ENCODE measurements at regions not wholly inside any gene's neighbourhood (a gene's known extent, or its start where the extent isn't known, plus 50 kb on each side); places are given as distances from the start of the nearest gene placed in this dataset.

DNA sequence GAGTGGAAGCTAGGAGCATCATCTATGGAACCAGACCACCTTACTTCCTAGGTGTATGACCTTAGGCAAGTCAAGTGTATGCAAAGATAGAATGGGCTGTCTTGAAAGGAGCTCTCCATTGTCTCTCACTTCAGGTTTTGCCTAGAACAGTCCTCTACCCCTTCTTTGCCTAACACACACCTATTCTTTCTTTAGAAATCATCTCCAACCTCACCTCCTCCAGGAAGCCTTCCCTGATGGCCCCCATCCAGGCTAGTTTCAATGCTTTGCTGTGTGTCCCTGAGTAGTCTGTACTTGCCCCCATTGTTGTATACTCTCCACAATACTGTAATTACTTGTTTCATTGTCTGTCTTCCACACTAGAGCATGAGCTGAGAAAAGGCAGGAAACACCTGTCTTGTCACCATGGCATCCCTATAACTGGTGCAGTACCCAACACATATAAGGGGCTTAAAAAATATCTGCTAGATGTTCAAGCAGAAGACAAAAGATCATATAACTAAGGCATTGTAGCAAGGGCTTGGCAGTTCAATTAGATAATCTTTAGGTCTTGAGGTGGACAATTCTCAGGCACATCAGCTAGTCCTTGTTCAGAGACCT lies 83.0 kb downstream of the RRAGC start:
- Mint-ChIP-seq H3K36me3 (no peaks in the 10 kb centered on the region), H3K27me3 (ENCODE audit: low read depth) (peaks cover 7% of the 10 kb centered on the region; the same call in 1 of the 2 replicates)
- CTCF ChIA-PET, result no interaction called here

DNA sequence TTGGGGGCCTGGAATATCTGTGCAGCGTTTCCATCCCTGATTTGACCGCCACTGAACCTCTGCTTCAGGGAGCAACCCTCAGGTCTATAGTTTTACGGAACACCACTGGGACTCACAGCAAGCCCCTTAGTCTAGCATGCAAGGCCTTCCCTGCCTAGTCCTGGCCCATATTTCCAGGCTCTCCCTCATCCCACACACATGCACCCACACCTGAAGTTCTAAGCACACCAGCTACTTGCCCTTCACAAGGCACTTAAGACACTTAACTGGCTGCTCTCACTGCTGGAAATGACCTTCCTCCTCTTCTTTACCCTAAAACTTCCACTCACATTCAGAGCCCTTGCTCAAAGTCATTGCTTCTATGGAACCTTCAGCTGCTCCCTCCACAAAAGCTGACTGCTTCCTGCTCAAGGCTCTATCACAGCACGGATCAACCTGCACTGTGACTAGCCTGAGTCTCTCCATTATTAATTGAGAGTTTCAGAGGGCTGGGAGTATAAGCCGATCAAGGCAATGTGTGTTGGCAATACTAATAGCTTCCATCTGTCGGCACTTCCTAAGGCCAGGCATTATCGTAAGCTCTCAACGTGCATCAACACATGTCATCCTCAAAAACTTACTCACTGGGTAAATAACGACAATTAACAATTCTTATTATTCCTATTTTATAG lies 84.3 kb downstream of the RRAGC start:
- Mint-ChIP-seq H3K27me3 (ENCODE audit: low read depth) (peaks cover 5% of the 10 kb centered on the region; the same call in 1 of the 2 replicates), H3K36me3 (no peaks in the 10 kb centered on the region)

More for the DNA sequence above, 83.0 kb downstream of the RRAGC start:
- TF ChIP-seq, protein P1, sequence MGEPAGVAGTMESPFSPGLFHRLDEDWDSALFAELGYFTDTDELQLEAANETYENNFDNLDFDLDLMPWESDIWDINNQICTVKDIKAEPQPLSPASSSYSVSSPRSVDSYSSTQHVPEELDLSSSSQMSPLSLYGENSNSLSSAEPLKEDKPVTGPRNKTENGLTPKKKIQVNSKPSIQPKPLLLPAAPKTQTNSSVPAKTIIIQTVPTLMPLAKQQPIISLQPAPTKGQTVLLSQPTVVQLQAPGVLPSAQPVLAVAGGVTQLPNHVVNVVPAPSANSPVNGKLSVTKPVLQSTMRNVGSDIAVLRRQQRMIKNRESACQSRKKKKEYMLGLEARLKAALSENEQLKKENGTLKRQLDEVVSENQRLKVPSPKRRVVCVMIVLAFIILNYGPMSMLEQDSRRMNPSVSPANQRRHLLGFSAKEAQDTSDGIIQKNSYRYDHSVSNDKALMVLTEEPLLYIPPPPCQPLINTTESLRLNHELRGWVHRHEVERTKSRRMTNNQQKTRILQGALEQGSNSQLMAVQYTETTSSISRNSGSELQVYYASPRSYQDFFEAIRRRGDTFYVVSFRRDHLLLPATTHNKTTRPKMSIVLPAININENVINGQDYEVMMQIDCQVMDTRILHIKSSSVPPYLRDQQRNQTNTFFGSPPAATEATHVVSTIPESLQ (CRISPR knock-in tag; IDR thresholded peaks at IDR 0.05), result no peak
- TF ChIP-seq HMGA2 (CRISPR knock-in tag; IDR thresholded peaks at IDR 0.05), result no peak
- Mint-ChIP-seq H3K9me3 (no peaks in the 10 kb centered on the region), H3K27ac (no peak overlapping the region), H3K4me1 (peaks cover 21% of the 10 kb centered on the region), H3K4me3 (no peak overlapping the region)
- POLR2A ChIA-PET, result no interaction called here
- ATAC-seq, result no peak
- no peak for DNase-seq (ENCODE audit: low spot score)

DNA sequence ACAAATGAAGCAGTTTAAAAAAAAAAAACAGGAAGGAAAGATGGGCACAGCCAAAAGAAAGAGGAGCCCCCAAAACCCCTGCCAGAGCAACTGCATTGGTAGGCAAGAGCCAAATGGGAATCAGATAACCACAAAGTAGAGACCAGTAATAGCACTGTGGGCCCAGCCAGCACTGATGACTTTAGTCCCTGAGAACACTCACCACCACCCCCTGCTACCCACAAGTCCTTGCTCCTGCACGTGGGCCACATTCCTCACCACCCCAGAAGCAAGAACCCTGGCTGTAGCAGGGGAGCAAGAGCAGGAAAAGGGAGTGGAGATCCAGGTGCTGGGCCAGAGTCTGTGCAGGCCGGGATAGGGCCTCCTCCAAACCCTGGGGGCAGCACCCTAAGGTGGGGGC lies 86.1 kb downstream of the RRAGC start:
- CTCF ChIA-PET, result no interaction called here
- Mint-ChIP-seq H3K27ac (no peak overlapping the region), H3K9me3 (no peaks in the 10 kb centered on the region)

More for the DNA sequence above, 84.3 kb downstream of the RRAGC start:
- Mint-ChIP-seq H3K4me3 (no peak overlapping the region), H3K27ac (no peak overlapping the region), H3K9me3 (no peaks in the 10 kb centered on the region), H3K4me1 (peaks cover 17% of the 10 kb centered on the region)
- ChIA-PET CTCF (interaction anchor here (0.9 kb wide), 1 partner anchor 44 kb away, joined by 4 read pairs; no protein-coding TSS in a partner anchor), POLR2A (no interaction called here)
- TF ChIP-seq ZNF396 (CRISPR knock-in tag; IDR thresholded peaks at IDR 0.05; ENCODE audit: borderline replicate concordance) (no peak), ZNF121 (CRISPR knock-in tag; IDR thresholded peaks at IDR 0.05) (no peak), ZNF232 (CRISPR knock-in tag; IDR thresholded peaks at IDR 0.05) (no peak), ZNF317 (CRISPR knock-in tag; IDR thresholded peaks at IDR 0.05; ENCODE audit: borderline replicate concordance, low read depth) (no peak), ZBTB21 (CRISPR knock-in tag; IDR thresholded peaks at IDR 0.05; ENCODE audit: borderline replicate concordance) (no peak), MXD4 (CRISPR knock-in tag; IDR thresholded peaks at IDR 0.05; ENCODE audit: borderline replicate concordance) (no peak), TEAD4 (CRISPR knock-in tag; IDR thresholded peaks at IDR 0.05) (no peak), TEAD1 (CRISPR knock-in tag; IDR thresholded peaks at IDR 0.05) (no peak)
- TF ChIP-seq, protein P2, sequence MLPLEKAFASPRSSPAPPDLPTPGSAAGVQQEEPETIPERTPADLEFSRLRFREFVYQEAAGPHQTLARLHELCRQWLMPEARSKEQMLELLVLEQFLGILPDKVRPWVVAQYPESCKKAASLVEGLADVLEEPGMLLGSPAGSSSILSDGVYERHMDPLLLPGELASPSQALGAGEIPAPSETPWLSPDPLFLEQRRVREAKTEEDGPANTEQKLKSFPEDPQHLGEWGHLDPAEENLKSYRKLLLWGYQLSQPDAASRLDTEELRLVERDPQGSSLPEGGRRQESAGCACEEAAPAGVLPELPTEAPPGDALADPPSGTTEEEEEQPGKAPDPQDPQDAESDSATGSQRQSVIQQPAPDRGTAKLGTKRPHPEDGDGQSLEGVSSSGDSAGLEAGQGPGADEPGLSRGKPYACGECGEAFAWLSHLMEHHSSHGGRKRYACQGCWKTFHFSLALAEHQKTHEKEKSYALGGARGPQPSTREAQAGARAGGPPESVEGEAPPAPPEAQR (CRISPR knock-in tag; IDR thresholded peaks at IDR 0.05), result no peak
- TF ChIP-seq, protein P3, sequence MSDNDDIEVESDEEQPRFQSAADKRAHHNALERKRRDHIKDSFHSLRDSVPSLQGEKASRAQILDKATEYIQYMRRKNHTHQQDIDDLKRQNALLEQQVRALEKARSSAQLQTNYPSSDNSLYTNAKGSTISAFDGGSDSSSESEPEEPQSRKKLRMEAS (CRISPR knock-in tag; IDR thresholded peaks at IDR 0.05), result no peak
- TF ChIP-seq, protein P4, sequence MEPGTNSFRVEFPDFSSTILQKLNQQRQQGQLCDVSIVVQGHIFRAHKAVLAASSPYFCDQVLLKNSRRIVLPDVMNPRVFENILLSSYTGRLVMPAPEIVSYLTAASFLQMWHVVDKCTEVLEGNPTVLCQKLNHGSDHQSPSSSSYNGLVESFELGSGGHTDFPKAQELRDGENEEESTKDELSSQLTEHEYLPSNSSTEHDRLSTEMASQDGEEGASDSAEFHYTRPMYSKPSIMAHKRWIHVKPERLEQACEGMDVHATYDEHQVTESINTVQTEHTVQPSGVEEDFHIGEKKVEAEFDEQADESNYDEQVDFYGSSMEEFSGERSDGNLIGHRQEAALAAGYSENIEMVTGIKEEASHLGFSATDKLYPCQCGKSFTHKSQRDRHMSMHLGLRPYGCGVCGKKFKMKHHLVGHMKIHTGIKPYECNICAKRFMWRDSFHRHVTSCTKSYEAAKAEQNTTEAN (CRISPR knock-in tag; IDR thresholded peaks at IDR 0.05), result no peak
- ATAC-seq (no peak), DNase-seq (ENCODE audit: low spot score) (no peak)

More for the DNA sequence above, 86.1 kb downstream of the RRAGC start:
- H3K4me1 Mint-ChIP-seq, result peaks cover 12% of the 10 kb centered on the region
- H3K4me3 Mint-ChIP-seq, result no peak overlapping the region
- POLR2A ChIA-PET, result interaction anchor here (0.6 kb wide), 1 partner anchor 16 kb away, joined by 3 read pairs; no protein-coding TSS in a partner anchor
- H3K36me3 Mint-ChIP-seq, result no peaks in the 10 kb centered on the region
- H3K27me3 Mint-ChIP-seq (ENCODE audit: low read depth), result peaks cover 5% of the 10 kb centered on the region; the same call in 1 of the 2 replicates
- TF ChIP-seq ZNF396 (CRISPR knock-in tag; IDR thresholded peaks at IDR 0.05; ENCODE audit: borderline replicate concordance) (no peak), TP53 (CRISPR knock-in tag; IDR thresholded peaks at IDR 0.05) (no peak), ZNF423 (CRISPR knock-in tag; IDR thresholded peaks at IDR 0.05) (no peak), ELF4 (CRISPR knock-in tag; IDR thresholded peaks at IDR 0.05; ENCODE audit: low read depth) (no peak), GRHL2 (CRISPR knock-in tag; IDR thresholded peaks at IDR 0.05; ENCODE audit: insufficient replicate concordance, severe bottlenecking) (no peak), MYBL2 (CRISPR knock-in tag; IDR thresholded peaks at IDR 0.05) (no peak)
- TF ChIP-seq, protein P5, sequence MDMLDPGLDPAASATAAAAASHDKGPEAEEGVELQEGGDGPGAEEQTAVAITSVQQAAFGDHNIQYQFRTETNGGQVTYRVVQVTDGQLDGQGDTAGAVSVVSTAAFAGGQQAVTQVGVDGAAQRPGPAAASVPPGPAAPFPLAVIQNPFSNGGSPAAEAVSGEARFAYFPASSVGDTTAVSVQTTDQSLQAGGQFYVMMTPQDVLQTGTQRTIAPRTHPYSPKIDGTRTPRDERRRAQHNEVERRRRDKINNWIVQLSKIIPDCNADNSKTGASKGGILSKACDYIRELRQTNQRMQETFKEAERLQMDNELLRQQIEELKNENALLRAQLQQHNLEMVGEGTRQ (CRISPR knock-in tag; IDR thresholded peaks at IDR 0.05), result no peak
- TF ChIP-seq, protein P6, sequence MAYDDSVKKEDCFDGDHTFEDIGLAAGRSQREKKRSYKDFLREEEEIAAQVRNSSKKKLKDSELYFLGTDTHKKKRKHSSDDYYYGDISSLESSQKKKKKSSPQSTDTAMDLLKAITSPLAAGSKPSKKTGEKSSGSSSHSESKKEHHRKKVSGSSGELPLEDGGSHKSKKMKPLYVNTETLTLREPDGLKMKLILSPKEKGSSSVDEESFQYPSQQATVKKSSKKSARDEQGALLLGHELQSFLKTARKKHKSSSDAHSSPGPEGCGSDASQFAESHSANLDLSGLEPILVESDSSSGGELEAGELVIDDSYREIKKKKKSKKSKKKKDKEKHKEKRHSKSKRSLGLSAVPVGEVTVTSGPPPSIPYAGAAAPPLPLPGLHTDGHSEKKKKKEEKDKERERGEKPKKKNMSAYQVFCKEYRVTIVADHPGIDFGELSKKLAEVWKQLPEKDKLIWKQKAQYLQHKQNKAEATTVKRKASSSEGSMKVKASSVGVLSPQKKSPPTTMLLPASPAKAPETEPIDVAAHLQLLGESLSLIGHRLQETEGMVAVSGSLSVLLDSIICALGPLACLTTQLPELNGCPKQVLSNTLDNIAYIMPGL (CRISPR knock-in tag; IDR thresholded peaks at IDR 0.05), result no peak
- TF ChIP-seq, protein P7, sequence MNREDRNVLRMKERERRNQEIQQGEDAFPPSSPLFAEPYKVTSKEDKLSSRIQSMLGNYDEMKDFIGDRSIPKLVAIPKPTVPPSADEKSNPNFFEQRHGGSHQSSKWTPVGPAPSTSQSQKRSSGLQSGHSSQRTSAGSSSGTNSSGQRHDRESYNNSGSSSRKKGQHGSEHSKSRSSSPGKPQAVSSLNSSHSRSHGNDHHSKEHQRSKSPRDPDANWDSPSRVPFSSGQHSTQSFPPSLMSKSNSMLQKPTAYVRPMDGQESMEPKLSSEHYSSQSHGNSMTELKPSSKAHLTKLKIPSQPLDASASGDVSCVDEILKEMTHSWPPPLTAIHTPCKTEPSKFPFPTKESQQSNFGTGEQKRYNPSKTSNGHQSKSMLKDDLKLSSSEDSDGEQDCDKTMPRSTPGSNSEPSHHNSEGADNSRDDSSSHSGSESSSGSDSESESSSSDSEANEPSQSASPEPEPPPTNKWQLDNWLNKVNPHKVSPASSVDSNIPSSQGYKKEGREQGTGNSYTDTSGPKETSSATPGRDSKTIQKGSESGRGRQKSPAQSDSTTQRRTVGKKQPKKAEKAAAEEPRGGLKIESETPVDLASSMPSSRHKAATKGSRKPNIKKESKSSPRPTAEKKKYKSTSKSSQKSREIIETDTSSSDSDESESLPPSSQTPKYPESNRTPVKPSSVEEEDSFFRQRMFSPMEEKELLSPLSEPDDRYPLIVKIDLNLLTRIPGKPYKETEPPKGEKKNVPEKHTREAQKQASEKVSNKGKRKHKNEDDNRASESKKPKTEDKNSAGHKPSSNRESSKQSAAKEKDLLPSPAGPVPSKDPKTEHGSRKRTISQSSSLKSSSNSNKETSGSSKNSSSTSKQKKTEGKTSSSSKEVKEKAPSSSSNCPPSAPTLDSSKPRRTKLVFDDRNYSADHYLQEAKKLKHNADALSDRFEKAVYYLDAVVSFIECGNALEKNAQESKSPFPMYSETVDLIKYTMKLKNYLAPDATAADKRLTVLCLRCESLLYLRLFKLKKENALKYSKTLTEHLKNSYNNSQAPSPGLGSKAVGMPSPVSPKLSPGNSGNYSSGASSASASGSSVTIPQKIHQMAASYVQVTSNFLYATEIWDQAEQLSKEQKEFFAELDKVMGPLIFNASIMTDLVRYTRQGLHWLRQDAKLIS (CRISPR knock-in tag; IDR thresholded peaks at IDR 0.05; ENCODE audit: borderline replicate concordance), result no peak
- DNase-seq (ENCODE audit: low spot score) (no peak), ATAC-seq (no peak)

Measured in WTC11 (cell line).